NCI-H510A (cell line): ENCODE measurements at regions not wholly inside any gene's neighbourhood (a gene's known extent, or its start where the extent isn't known, plus 50 kb on each side); places are given as distances from the start of the nearest gene placed in this dataset.

ENCODE experiments used
- DNase-seq: peaks from one replicate; lab custom pipeline; 2025; lab: John Stamatoyannopoulos, UW

DNA sequence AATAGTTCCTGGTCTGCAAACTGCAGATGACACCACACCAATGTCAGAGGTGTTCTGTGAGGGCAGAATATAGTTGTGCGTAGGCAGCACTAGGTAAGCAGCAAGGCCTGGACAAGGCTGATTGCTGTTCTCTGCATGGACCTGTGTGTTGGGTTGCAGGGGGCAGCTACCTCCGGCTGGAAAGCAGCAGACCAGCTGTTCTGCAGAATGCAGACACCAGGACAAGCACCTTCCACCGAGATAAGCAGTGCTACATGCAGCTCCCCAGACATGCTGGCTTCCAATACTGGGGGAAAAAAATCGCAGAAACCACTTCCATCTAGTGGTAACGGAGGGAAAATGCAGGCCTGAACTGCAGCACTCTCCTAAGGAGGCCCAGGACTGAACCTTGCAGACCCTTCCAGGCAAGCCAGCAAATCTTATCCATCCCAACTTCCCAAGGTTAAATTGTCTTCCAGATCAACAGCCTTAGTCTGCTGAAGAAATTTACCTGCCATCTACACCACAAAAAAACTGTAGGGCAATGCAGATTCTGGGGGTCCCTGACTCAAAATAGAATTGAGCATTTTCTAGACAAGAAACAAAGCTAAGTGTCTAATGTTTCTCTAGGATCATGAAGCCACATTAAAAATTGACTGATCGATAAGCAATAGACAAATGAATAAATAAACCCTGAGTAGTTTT, 50.5 kb upstream of the COBL start:
- DNase-seq: peak; percentile 72
